ENCODE measurements at regions not wholly inside any gene's neighbourhood (a gene's known extent, or its start where the extent isn't known, plus 50 kb on each side); places are given as distances from the start of the nearest gene placed in this dataset.

GRCh38 chr1:166716620-166717019 is 122.7 kb upstream of the POGK start:
- Histone ChIP-seq H3K9me3 (ENCODE audit: insufficient read depth, low read depth, low read length) (peaks cover 2% of the 10 kb centered on the region), H3K27ac (ENCODE audit: low read depth, low read length) (no peak overlapping the region), H3K18ac (ENCODE audit: low read length) (no peak overlapping the region), H2BK12ac (ENCODE audit: low read length) (no peak overlapping the region), H3K79me1 (ENCODE audit: low read length) (no peaks in the 10 kb centered on the region), H4K8ac (ENCODE audit: low read depth, low read length) (no peak overlapping the region), H3K23ac (ENCODE audit: low read length) (no peak overlapping the region), H3K14ac (ENCODE audit: low read length) (no peak overlapping the region), H3K4me1 (ENCODE audit: control insufficient read depth in 1 of 2, insufficient read depth in 2 of 2, low read length in 2 of 2) (no peaks in the 10 kb centered on the region), H3K27me3 (ENCODE audit: insufficient read depth, low read length) (no peaks in the 10 kb centered on the region), H3K36me3 (ENCODE audit: control insufficient read depth in 1 of 2, insufficient read depth in 2 of 2, low read length in 2 of 2) (no peaks in the 10 kb centered on the region), H2AFZ (ENCODE audit: insufficient read depth, low read length, poor library complexity) (no peak overlapping the region), H2BK5ac (ENCODE audit: low read depth, low read length, poor library complexity) (no peak overlapping the region), H3K4me2 (ENCODE audit: low read length) (no peak overlapping the region), H3K4ac (ENCODE audit: low read depth, low read length) (no peak overlapping the region), H2AK5ac (ENCODE audit: low read length) (no peak overlapping the region), H3K79me2 (ENCODE audit: control insufficient read depth, insufficient read depth, low read length, poor library complexity) (no peaks in the 10 kb centered on the region), H3K4me3 (ENCODE audit: low read depth, low read length) (no peak overlapping the region), H2BK120ac (ENCODE audit: insufficient read depth, low read length, poor library complexity) (no peak overlapping the region), H4K91ac (ENCODE audit: low read depth, low read length) (no peak overlapping the region), H4K12ac (ENCODE audit: low read depth, low read length) (no peak overlapping the region), H3K9ac (ENCODE audit: low read length) (no peak overlapping the region)
- DNase-seq: no peak

GRCh38 chr1:166721145-166721544 is 118.1 kb upstream of the POGK start:
- no peaks in the 10 kb centered on the region for H3K79me1 ChIP-seq (ENCODE audit: low read length)

DNA sequence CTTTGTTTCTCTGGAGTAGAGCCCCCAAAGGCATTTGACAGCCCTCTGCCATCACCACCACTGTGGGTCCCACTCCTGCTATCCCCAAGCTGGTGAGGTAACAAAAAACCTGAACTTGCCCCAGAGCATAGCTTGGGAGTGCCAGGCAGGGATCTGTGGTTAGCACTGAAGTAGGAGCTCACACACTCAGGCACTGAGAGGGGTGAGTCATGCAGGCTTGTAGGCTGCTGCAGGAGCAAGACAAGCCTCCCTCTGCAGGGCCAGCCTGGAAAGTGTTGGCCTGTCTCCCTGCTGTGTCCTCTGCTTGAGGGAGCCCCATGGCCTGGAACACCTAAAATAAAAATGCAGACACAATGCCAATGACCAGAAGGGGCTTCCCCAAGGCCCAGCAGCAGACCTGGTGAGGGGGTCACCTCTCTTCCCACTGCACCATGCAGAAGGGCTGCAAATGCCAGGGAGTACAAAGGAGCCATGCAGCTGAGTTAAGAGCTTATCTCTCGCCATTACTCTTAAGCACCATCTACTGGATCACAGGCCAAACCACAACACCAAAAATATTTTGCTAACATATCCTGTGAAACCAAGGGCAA is 108.9 kb upstream of the POGK start:
- Histone ChIP-seq H3K23ac (ENCODE audit: low read length) (no peak overlapping the region), H3K18ac (ENCODE audit: low read length) (no peak overlapping the region), H3K4me3 (ENCODE audit: low read depth, low read length) (no peak overlapping the region), H4K12ac (ENCODE audit: low read depth, low read length) (no peak overlapping the region), H3K14ac (ENCODE audit: low read length) (no peak overlapping the region), H3K79me2 (ENCODE audit: control insufficient read depth, insufficient read depth, low read length, poor library complexity) (no peaks in the 10 kb centered on the region), H3K4ac (ENCODE audit: low read depth, low read length) (no peak overlapping the region), H3K4me2 (ENCODE audit: low read length) (no peak overlapping the region), H3K9me3 (ENCODE audit: insufficient read depth, low read depth, low read length) (peaks cover 6% of the 10 kb centered on the region), H3K4me1 (ENCODE audit: control insufficient read depth in 1 of 2, insufficient read depth in 2 of 2, low read length in 2 of 2) (no peaks in the 10 kb centered on the region), H3K27me3 (ENCODE audit: insufficient read depth, low read length) (no peaks in the 10 kb centered on the region), H3K27ac (ENCODE audit: low read depth, low read length) (no peak overlapping the region), H3K9ac (ENCODE audit: low read length) (no peak overlapping the region), H4K8ac (ENCODE audit: low read depth, low read length) (no peak overlapping the region), H2AFZ (ENCODE audit: insufficient read depth, low read length, poor library complexity) (no peak overlapping the region), H2BK120ac (ENCODE audit: insufficient read depth, low read length, poor library complexity) (no peak overlapping the region), H2BK5ac (ENCODE audit: low read depth, low read length, poor library complexity) (no peak overlapping the region), H2BK12ac (ENCODE audit: low read length) (no peak overlapping the region), H3K36me3 (ENCODE audit: control insufficient read depth in 1 of 2, insufficient read depth in 2 of 2, low read length in 2 of 2) (no peaks in the 10 kb centered on the region), H2AK5ac (ENCODE audit: low read length) (no peak overlapping the region), H4K91ac (ENCODE audit: low read depth, low read length) (no peak overlapping the region), H3K79me1 (ENCODE audit: low read length) (no peaks in the 10 kb centered on the region)
- DNase-seq: peak in 1 of 2 donors; percentile 14
- no CpG with 5 or more reads among the region's 1 CpG for WGBS (ENCODE audit: extremely low coverage, insufficient coverage, insufficient read length)

More at GRCh38 chr1:166721145-166721544, 118.1 kb upstream of the POGK start:
- Histone ChIP-seq H3K36me3 (ENCODE audit: control insufficient read depth in 1 of 2, insufficient read depth in 2 of 2, low read length in 2 of 2) (no peaks in the 10 kb centered on the region), H3K79me2 (ENCODE audit: control insufficient read depth, insufficient read depth, low read length, poor library complexity) (no peaks in the 10 kb centered on the region), H4K8ac (ENCODE audit: low read depth, low read length) (no peak overlapping the region), H3K4me1 (ENCODE audit: control insufficient read depth in 1 of 2, insufficient read depth in 2 of 2, low read length in 2 of 2) (no peaks in the 10 kb centered on the region), H3K9ac (ENCODE audit: low read length) (no peak overlapping the region), H3K9me3 (ENCODE audit: insufficient read depth, low read depth, low read length) (peaks cover 3% of the 10 kb centered on the region), H3K14ac (ENCODE audit: low read length) (no peak overlapping the region), H2BK12ac (ENCODE audit: low read length) (no peak overlapping the region), H3K27ac (ENCODE audit: low read depth, low read length) (no peak overlapping the region), H4K91ac (ENCODE audit: low read depth, low read length) (no peak overlapping the region), H3K4ac (ENCODE audit: low read depth, low read length) (no peak overlapping the region), H2AK5ac (ENCODE audit: low read length) (no peak overlapping the region), H2AFZ (ENCODE audit: insufficient read depth, low read length, poor library complexity) (no peak overlapping the region), H3K4me2 (ENCODE audit: low read length) (no peak overlapping the region), H3K27me3 (ENCODE audit: insufficient read depth, low read length) (no peaks in the 10 kb centered on the region), H2BK5ac (ENCODE audit: low read depth, low read length, poor library complexity) (no peak overlapping the region), H2BK120ac (ENCODE audit: insufficient read depth, low read length, poor library complexity) (no peak overlapping the region), H4K12ac (ENCODE audit: low read depth, low read length) (no peak overlapping the region), H3K23ac (ENCODE audit: low read length) (no peak overlapping the region), H3K18ac (ENCODE audit: low read length) (no peak overlapping the region), H3K4me3 (ENCODE audit: low read depth, low read length) (no peak overlapping the region)
- no CpG with 5 or more reads among the region's 2 CpGs for WGBS (ENCODE audit: extremely low coverage, insufficient coverage, insufficient read length)
- DNase-seq: no peak

- H4K8ac ChIP-seq (ENCODE audit: low read depth, low read length): no peak overlapping the region
- H3K79me2 ChIP-seq (ENCODE audit: control insufficient read depth, insufficient read depth, low read length, poor library complexity): no peaks in the 10 kb centered on the region
- no peak overlapping the region for H2AFZ ChIP-seq (ENCODE audit: insufficient read depth, low read length, poor library complexity)
- no peak overlapping the region for H3K4me2 ChIP-seq (ENCODE audit: low read length)
- no peaks in the 10 kb centered on the region for H3K79me1 ChIP-seq (ENCODE audit: low read length)
- H3K27me3 ChIP-seq (ENCODE audit: insufficient read depth, low read length): no peaks in the 10 kb centered on the region
- H4K12ac ChIP-seq (ENCODE audit: low read depth, low read length): no peak overlapping the region
- no peak for DNase-seq
- no peak overlapping the region for H3K14ac ChIP-seq (ENCODE audit: low read length)
- H3K23ac ChIP-seq (ENCODE audit: low read length): no peak overlapping the region
- H3K27ac ChIP-seq (ENCODE audit: low read depth, low read length): no peak overlapping the region
- no peak overlapping the region for H2AK5ac ChIP-seq (ENCODE audit: low read length)
- no peak overlapping the region for H3K9ac ChIP-seq (ENCODE audit: low read length)
- H3K4me1 ChIP-seq (ENCODE audit: control insufficient read depth in 1 of 2, insufficient read depth in 2 of 2, low read length in 2 of 2): no peaks in the 10 kb centered on the region
- H3K4ac ChIP-seq (ENCODE audit: low read depth, low read length): no peak overlapping the region
- H3K9me3 ChIP-seq (ENCODE audit: insufficient read depth, low read depth, low read length): no peaks in the 10 kb centered on the region
- H3K36me3 ChIP-seq (ENCODE audit: control insufficient read depth in 1 of 2, insufficient read depth in 2 of 2, low read length in 2 of 2): no peaks in the 10 kb centered on the region
- H3K18ac ChIP-seq (ENCODE audit: low read length): no peak overlapping the region
- no peak overlapping the region for H2BK12ac ChIP-seq (ENCODE audit: low read length)
- H2BK5ac ChIP-seq (ENCODE audit: low read depth, low read length, poor library complexity): no peak overlapping the region
- H3K4me3 ChIP-seq (ENCODE audit: low read depth, low read length): no peak overlapping the region
- no peak overlapping the region for H4K91ac ChIP-seq (ENCODE audit: low read depth, low read length)
- no peak overlapping the region for H2BK120ac ChIP-seq (ENCODE audit: insufficient read depth, low read length, poor library complexity)
Measured at GRCh38 chr1:166738140-166738539, 101.1 kb upstream of the POGK start.

Data from trophoblast cell (in vitro differentiated cells and primary cell).